Karpas-422 (cell line): ENCODE measurements at regions not wholly inside any gene's neighbourhood (a gene's known extent, or its start where the extent isn't known, plus 50 kb on each side); places are given as distances from the start of the nearest gene placed in this dataset.

Source experiments
- DNase-seq: peaks from one replicate; pipeline ENCODE4 v3.0.0-alpha.2; 2015
- H2AFZ ChIP-seq: fragments of 200-600 bp; sonication (generic); 2 replicates; pipeline ENCODE4 v1.6.1; 2014; ENCODE audit warnings: antibody characterized with exemption, low read length, mixed read lengths
- H3K27ac ChIP-seq: fragments of 200-600 bp; sonication (generic); 2 replicates; pipeline ENCODE4 v1.5.1; 2014; ENCODE audit warnings: mild to moderate bottlenecking, low read length, moderate library complexity
- H3K27me3 ChIP-seq: fragments of 200-600 bp; sonication (generic); 2 replicates; pipeline ENCODE4 v1.6.1; 2014; ENCODE audit warnings: low read length, mixed read lengths
- H3K36me3 ChIP-seq: fragments of 200-600 bp; sonication (generic); 2 replicates; pipeline ENCODE4 v1.6.1; 2014; ENCODE audit warnings: low read length, mixed read lengths; ENCODE audit not compliant: insufficient read depth
- H3K4me1 ChIP-seq: fragments of 200-600 bp; sonication (generic); 2 replicates; pipeline ENCODE4 v1.6.1; 2014; ENCODE audit warnings: mild to moderate bottlenecking, low read length, mixed read lengths
- H3K4me2 ChIP-seq: fragments of 200-600 bp; sonication (generic); 2 replicates; pipeline ENCODE4 v1.6.1; 2014; ENCODE audit warnings: low read length, low read depth, mild to moderate bottlenecking; ENCODE audit not compliant: poor library complexity, severe bottlenecking
- H3K4me3 ChIP-seq: fragments of 200-600 bp; sonication (generic); 2 replicates; pipeline ENCODE4 v1.5.1; 2014; ENCODE audit warnings: mild to moderate bottlenecking, antibody characterized with exemption, low read length, mixed read lengths
- H3K79me2 ChIP-seq: fragments of 200-600 bp; sonication (generic); 2 replicates; pipeline ENCODE4 v1.6.1; 2014; ENCODE audit warnings: mild to moderate bottlenecking, low read length, mixed read lengths
- H3K9ac ChIP-seq: fragments of 200-600 bp; sonication (generic); 2 replicates; pipeline ENCODE4 v1.6.0; 2014; ENCODE audit warnings: low read length
- H3K9me2 ChIP-seq: fragments of 200-600 bp; sonication (generic), shearing (Covaris generic); replicated peaks from 2 replicates; pipeline ENCODE4 v1.6.0; 2014; ENCODE audit warnings: mild to moderate bottlenecking, low read length, moderate library complexity; ENCODE audit not compliant: insufficient read depth
- H3K9me3 ChIP-seq: fragments of 300-700, 200-600 bp; sonication (generic); 2 replicates; pipeline ENCODE4 v1.6.1; 2014; ENCODE audit warnings: low read length, mixed read lengths
- H4K20me1 ChIP-seq: fragments of 200-600 bp; sonication (generic); 2 replicates; pipeline ENCODE4 v1.6.1; 2014; ENCODE audit warnings: mild to moderate bottlenecking, antibody characterized with exemption, low read length, low read depth; ENCODE audit not compliant: insufficient read depth

GRCh38 chr4:130333241-130333759 lies 1237.3 kb downstream of the C4orf33 start:
- H3K9me2 ChIP-seq: no peaks in the 10 kb centered on the region
- H3K4me3 ChIP-seq: no peak overlapping the region
- H4K20me1 ChIP-seq: no peaks in the 10 kb centered on the region
- H2AFZ ChIP-seq: no peak overlapping the region
- H3K27ac ChIP-seq: no peak overlapping the region
- no peaks in the 10 kb centered on the region for H3K4me1 ChIP-seq
- H3K27me3 ChIP-seq: no peaks in the 10 kb centered on the region
- no peak for DNase-seq
- no peaks in the 10 kb centered on the region for H3K79me2 ChIP-seq
- no peak overlapping the region for H3K4me2 ChIP-seq
- no peaks in the 10 kb centered on the region for H3K36me3 ChIP-seq
- H3K9ac ChIP-seq: no peak overlapping the region
- no peaks in the 10 kb centered on the region for H3K9me3 ChIP-seq

GRCh38 chr4:130335417-130336194 lies 1239.7 kb downstream of the C4orf33 start:
- Histone ChIP-seq H3K4me1 (no peaks in the 10 kb centered on the region), H2AFZ (no peak overlapping the region), H4K20me1 (no peaks in the 10 kb centered on the region), H3K79me2 (no peaks in the 10 kb centered on the region), H3K9ac (no peak overlapping the region), H3K36me3 (no peaks in the 10 kb centered on the region), H3K9me3 (no peaks in the 10 kb centered on the region), H3K4me3 (no peak overlapping the region), H3K27me3 (no peaks in the 10 kb centered on the region), H3K9me2 (no peaks in the 10 kb centered on the region), H3K27ac (no peak overlapping the region), H3K4me2 (no peak overlapping the region)
- DNase-seq: no peak

GRCh38 chr4:130336585-130337217 lies 1240.7 kb downstream of the C4orf33 start:
- Histone ChIP-seq H3K9me2 (no peaks in the 10 kb centered on the region; the same call in 1 of the 2 replicates), H3K9me3 (no peaks in the 10 kb centered on the region), H3K4me3 (no peak overlapping the region), H3K27me3 (no peaks in the 10 kb centered on the region), H3K4me2 (no peak overlapping the region), H3K9ac (no peak overlapping the region), H3K79me2 (no peaks in the 10 kb centered on the region), H3K36me3 (no peaks in the 10 kb centered on the region), H2AFZ (no peak overlapping the region), H3K27ac (no peak overlapping the region), H3K4me1 (no peaks in the 10 kb centered on the region), H4K20me1 (no peaks in the 10 kb centered on the region)
- DNase-seq: peak; percentile 62

- H2AFZ ChIP-seq: no peak overlapping the region
- H3K4me3 ChIP-seq: no peak overlapping the region
- no peak overlapping the region for H3K9ac ChIP-seq
- no peaks in the 10 kb centered on the region for H3K4me1 ChIP-seq
- H3K27me3 ChIP-seq: no peaks in the 10 kb centered on the region
- H4K20me1 ChIP-seq: no peaks in the 10 kb centered on the region
- no peak overlapping the region for H3K27ac ChIP-seq
- H3K36me3 ChIP-seq: no peaks in the 10 kb centered on the region
- no peak overlapping the region for H3K4me2 ChIP-seq
- no peaks in the 10 kb centered on the region; the same call in 1 of the 2 replicates for H3K9me2 ChIP-seq
- no peaks in the 10 kb centered on the region for H3K9me3 ChIP-seq
- H3K79me2 ChIP-seq: no peaks in the 10 kb centered on the region
- no peak for DNase-seq
Observed at GRCh38 chr4:130338851-130339250, 1242.9 kb downstream of the C4orf33 start.

GRCh38 chr4:130349745-130350144 lies 1253.8 kb downstream of the C4orf33 start:
- Histone ChIP-seq H3K9me3 (no peaks in the 10 kb centered on the region), H4K20me1 (no peaks in the 10 kb centered on the region), H3K4me1 (no peaks in the 10 kb centered on the region), H3K79me2 (no peaks in the 10 kb centered on the region), H3K9me2 (no peaks in the 10 kb centered on the region), H3K36me3 (no peaks in the 10 kb centered on the region), H3K4me3 (no peak overlapping the region), H3K27ac (no peak overlapping the region), H3K27me3 (no peaks in the 10 kb centered on the region), H2AFZ (no peak overlapping the region), H3K9ac (no peak overlapping the region), H3K4me2 (no peak overlapping the region)
- DNase-seq: no peak

GRCh38 chr4:130356873-130357272 lies 1260.9 kb downstream of the C4orf33 start:
- Histone ChIP-seq H3K36me3 (no peaks in the 10 kb centered on the region), H3K9ac (no peak overlapping the region)

GRCh38 chr4:130359542-130359941 lies 1263.6 kb downstream of the C4orf33 start:
- peak; percentile 59 for DNase-seq
- no peak overlapping the region for H3K4me2 ChIP-seq

More at GRCh38 chr4:130356873-130357272, 1260.9 kb downstream of the C4orf33 start:
- Histone ChIP-seq H3K9me2 (no peaks in the 10 kb centered on the region), H3K27ac (no peak overlapping the region), H3K4me2 (no peak overlapping the region), H3K4me1 (peaks cover 7% of the 10 kb centered on the region), H2AFZ (no peak overlapping the region), H3K27me3 (no peaks in the 10 kb centered on the region), H3K4me3 (no peak overlapping the region), H4K20me1 (no peaks in the 10 kb centered on the region), H3K79me2 (no peaks in the 10 kb centered on the region), H3K9me3 (no peaks in the 10 kb centered on the region)
- DNase-seq: no peak

GRCh38 chr4:130361616-130362015 lies 1265.7 kb downstream of the C4orf33 start:
- Histone ChIP-seq H3K4me2 (peak overlapping the region; percentile 29), H3K79me2 (no peaks in the 10 kb centered on the region), H3K4me3 (no peak overlapping the region), H3K9ac (no peak overlapping the region), H3K27ac (no peak overlapping the region), H4K20me1 (no peaks in the 10 kb centered on the region), H3K36me3 (no peaks in the 10 kb centered on the region), H3K27me3 (no peaks in the 10 kb centered on the region), H2AFZ (no peak overlapping the region), H3K9me2 (no peaks in the 10 kb centered on the region), H3K9me3 (no peaks in the 10 kb centered on the region), H3K4me1 (peaks cover 10% of the 10 kb centered on the region)
- no peak for DNase-seq

More at GRCh38 chr4:130359542-130359941, 1263.6 kb downstream of the C4orf33 start:
- Histone ChIP-seq H3K4me3 (no peak overlapping the region), H3K9me2 (no peaks in the 10 kb centered on the region), H2AFZ (no peak overlapping the region), H3K79me2 (no peaks in the 10 kb centered on the region), H3K9ac (no peak overlapping the region), H3K4me1 (peaks cover 10% of the 10 kb centered on the region), H4K20me1 (no peaks in the 10 kb centered on the region), H3K27me3 (no peaks in the 10 kb centered on the region), H3K27ac (no peak overlapping the region), H3K9me3 (no peaks in the 10 kb centered on the region), H3K36me3 (no peaks in the 10 kb centered on the region)
